ENCODE measurements at regions not wholly inside any gene's neighbourhood (a gene's known extent, or its start where the extent isn't known, plus 50 kb on each side); places are given as distances from the start of the nearest gene placed in this dataset.

- H3K23ac ChIP-seq (ENCODE audit: low read depth, low read length): no peak overlapping the region
- no peaks in the 10 kb centered on the region for H3K36me3 ChIP-seq (ENCODE audit: control insufficient read depth, insufficient read depth, low read length)
- no CpG with 5 or more reads among the region's 1 CpG for WGBS, 2 experiments (ENCODE audit: extremely low coverage in 2 of 2, insufficient read length in 1 of 2)
- DNase-seq (peak; percentile 90), ATAC-seq (ENCODE audit: low read depth) (peak; percentile 83)
- ChIA-PET CTCF (no interaction called here), POLR2A (ENCODE audit: unreplicated experiment) (no interaction called here)
- H3K56ac ChIP-seq (ENCODE audit: extremely low read depth, insufficient read depth, low read length): 0 out of 2 replicates have a peak overlapping the region, but pooled peaks have one; percentile 14
- H4K20me1 ChIP-seq (ENCODE audit: insufficient read depth, low read length): no peaks in the 10 kb centered on the region
- H3K27ac ChIP-seq (ENCODE audit: insufficient read depth, low read length): no peak overlapping the region
- peak overlapping the region; percentile 24 for H2AFZ ChIP-seq (replicated peaks; ENCODE audit: low read length, poor library complexity)
- no TSS peak for BruUV-seq (replicated peaks)
- no peaks in the 10 kb centered on the region for H3K9me3 ChIP-seq (ENCODE audit: control insufficient read depth, insufficient read depth, low read length)
- no peaks in the 10 kb centered on the region; the same call in 1 of the 2 replicates for H3K9me1 ChIP-seq (ENCODE audit: insufficient read depth, low read length)
- in situ Hi-C loops (cut with MboI; ENCODE audit: low sequenced_read_pairs): no loop called here
- H2BK5ac ChIP-seq (ENCODE audit: low read depth, low read length, poor library complexity, severe bottlenecking): peak overlapping the region; percentile 92
- H2BK120ac ChIP-seq (ENCODE audit: low read depth, low read length): peak overlapping the region; percentile 35; the same call in 1 of the 2 replicates
- H3K4me1 ChIP-seq (ENCODE audit: control insufficient read depth, insufficient read depth, low read length): no peaks in the 10 kb centered on the region; the same call in none of the 2 replicates
- H2AK5ac ChIP-seq (ENCODE audit: low read depth, low read length): no peak overlapping the region
- peak overlapping the region; percentile 6; the same call in 1 of the 2 replicates for H2BK20ac ChIP-seq (ENCODE audit: low read depth, low read length)
- no peaks in the 10 kb centered on the region for H3K79me1 ChIP-seq (ENCODE audit: low read depth in 1 of 2, low read length in 2 of 2)
- H3K14ac ChIP-seq (replicated peaks; ENCODE audit: low read depth, low read length): no peak overlapping the region
- no peak overlapping the region for H4K8ac ChIP-seq (ENCODE audit: low read depth in 2 of 2, low read length in 2 of 2)
- H2BK15ac ChIP-seq (ENCODE audit: low read depth, low read length): no peak overlapping the region
- peak overlapping the region; percentile 93; the same call in 1 of the 2 replicates for H3K18ac ChIP-seq (ENCODE audit: low read depth, low read length)
- no peaks in the 10 kb centered on the region for H3K27me3 ChIP-seq (ENCODE audit: control insufficient read depth, insufficient read depth, low read length)
- no peak overlapping the region for H3K9ac ChIP-seq (ENCODE audit: low read depth, low read length)
- TF ChIP-seq ELK1 (IDR thresholded peaks at IDR 0.05; ENCODE audit: borderline replicate concordance, low read depth, low read length) (no peak), RFX5 (IDR thresholded peaks at IDR 0.05; ENCODE audit: low read depth, low read length) (no peak), MXI1 (IDR thresholded peaks at IDR 0.05; ENCODE audit: borderline replicate concordance, low read depth, low read length) (no peak), FOS (IDR thresholded peaks at IDR 0.05; ENCODE audit: low read depth, low read length) (peak; percentile 76), POLR2A (IDR thresholded peaks at IDR 0.05; ENCODE audit: low read depth, low read length) (no peak), CHD1 (IDR thresholded peaks at IDR 0.05; ENCODE audit: low read depth, low read length) (no peak), MAZ (IDR thresholded peaks at IDR 0.05; ENCODE audit: borderline replicate concordance, low read depth, low read length) (no peak), RCOR1 (IDR thresholded peaks at IDR 0.05; ENCODE audit: insufficient replicate concordance, low read length) (no peak), CEBPB (IDR thresholded peaks at IDR 0.05; ENCODE audit: low read depth, low read length) (peak; percentile 40; the same call in 1 of the 2 replicates), USF2 (IDR thresholded peaks at IDR 0.05; ENCODE audit: low read depth, low read length) (no peak), SMC3 (IDR thresholded peaks at IDR 0.05; ENCODE audit: low read depth, low read length) (no peak), CTCF (conservative IDR thresholded peaks at IDR 0.05; ENCODE audit: low read depth, low read length) (no peak), RAD21 (IDR thresholded peaks at IDR 0.05; ENCODE audit: low read length) (no peak), BHLHE40 (IDR thresholded peaks at IDR 0.05; ENCODE audit: low read depth, low read length) (0 out of 2 replicates have a peak, but pooled peaks have one; percentile 50), NFE2L2 (IDR thresholded peaks at IDR 0.05; ENCODE audit: low read depth, low read length) (no peak), MAFK (IDR thresholded peaks at IDR 0.05; ENCODE audit: low read depth, low read length) (0 out of 2 replicates have a peak, but pooled peaks have one; percentile 10)
- no peak overlapping the region; the same call in 1 of the 2 replicates for H3K4ac ChIP-seq (ENCODE audit: low read depth, low read length)
- H4K91ac ChIP-seq (ENCODE audit: insufficient read depth, low read depth, low read length): no peak overlapping the region
- intact Hi-C loops (cut with micrococcal nuclease): no loop called here
- H3K4me3 ChIP-seq (ENCODE audit: insufficient read depth, low read depth, low read length): no peak overlapping the region
- peak overlapping the region; percentile 2; the same call in 1 of the 2 replicates for H4K5ac ChIP-seq (ENCODE audit: low read depth, low read length)
- H3K4me2 ChIP-seq (ENCODE audit: low read depth, low read length): peak overlapping the region; percentile 67; the same call in 1 of the 2 replicates
- H2AK9ac ChIP-seq (replicated peaks; ENCODE audit: low read depth, low read length, poor library complexity): no peak overlapping the region
- dilution Hi-C loops (cut with HindIII; ENCODE audit: low sequenced_read_pairs, unreplicated experiment): no loop called here
These were observed 534.2 kb downstream of the LRFN5 start for GRCh38 chr14:42140831-42141279.
